Adipocyte (in vitro differentiated cells): ENCODE measurements at regions not wholly inside any gene's neighbourhood (a gene's known extent, or its start where the extent isn't known, plus 50 kb on each side); places are given as distances from the start of the nearest gene placed in this dataset.

Source experiments
- DNase-seq: peaks from one replicate; pipeline ENCODE4 v3.0.0-alpha.2; 2015; ENCODE audit warnings: low read depth
- H3K27me3 ChIP-seq: replicated peaks from 2 replicates; pipeline ENCODE4 v1.7.0; 2013; ENCODE audit warnings: mild to moderate bottlenecking, low read length, moderate library complexity; ENCODE audit not compliant: control insufficient read depth, insufficient read depth
- H3K36me3 ChIP-seq: 2 replicates; pipeline ENCODE4 v1.7.0; 2013; ENCODE audit warnings: low read length, mild to moderate bottlenecking, moderate library complexity; ENCODE audit not compliant: control insufficient read depth, insufficient read depth, severe bottlenecking
- H3K4me1 ChIP-seq: 2 replicates; pipeline ENCODE4 v1.7.0; 2013; ENCODE audit warnings: mild to moderate bottlenecking, low read length, moderate library complexity; ENCODE audit not compliant: control insufficient read depth, insufficient read depth
- H3K4me3 ChIP-seq: 2 replicates; pipeline ENCODE4 v1.7.0; 2013; ENCODE audit warnings: mild to moderate bottlenecking, low read length, moderate library complexity
- H3K9ac ChIP-seq: 2 replicates; pipeline ENCODE4 v1.7.0; 2013; ENCODE audit warnings: mild to moderate bottlenecking, low read length, moderate library complexity
- H3K9me3 ChIP-seq: 2 replicates; pipeline ENCODE4 v1.7.0; 2013; ENCODE audit warnings: mild to moderate bottlenecking, low read length, moderate library complexity; ENCODE audit not compliant: control insufficient read depth

DNA sequence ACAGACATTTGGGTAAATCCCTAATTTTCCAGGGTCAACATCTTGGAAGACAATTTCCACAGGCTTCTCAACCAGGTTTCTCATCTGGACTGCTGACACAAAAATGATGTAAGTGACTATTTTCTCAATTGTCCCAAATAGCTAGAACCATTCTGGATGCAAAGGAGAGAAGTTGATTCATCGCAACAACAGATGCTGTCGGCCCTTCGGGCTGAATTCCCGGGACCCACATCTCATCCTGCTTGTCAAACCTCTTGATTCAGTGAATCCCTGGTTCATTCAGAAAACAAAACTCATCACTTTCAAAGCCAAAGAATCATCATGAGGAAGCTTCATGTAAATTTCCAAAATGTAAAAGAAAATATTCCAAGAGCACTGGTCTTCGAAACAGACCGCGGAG is 251.8 kb downstream of the NPHP4 start:
- H3K9me3 ChIP-seq: no peaks in the 10 kb centered on the region
- no peaks in the 10 kb centered on the region for H3K36me3 ChIP-seq
- H3K4me3 ChIP-seq: no peak overlapping the region
- DNase-seq: no peak
- H3K27me3 ChIP-seq: peaks cover 25% of the 10 kb centered on the region
- H3K9ac ChIP-seq: no peak overlapping the region
- H3K4me1 ChIP-seq: no peaks in the 10 kb centered on the region

GRCh38 chr1:5739561-5740078 is 252.6 kb downstream of the NPHP4 start:
- Histone ChIP-seq H3K36me3 (no peaks in the 10 kb centered on the region), H3K4me3 (no peak overlapping the region), H3K9me3 (no peaks in the 10 kb centered on the region), H3K27me3 (peaks cover 17% of the 10 kb centered on the region), H3K9ac (no peak overlapping the region), H3K4me1 (no peaks in the 10 kb centered on the region)
- DNase-seq: no peak

GRCh38 chr1:5738911-5739462 is 253.2 kb downstream of the NPHP4 start:
- no peak for DNase-seq
- no peak overlapping the region for H3K9ac ChIP-seq
- H3K4me3 ChIP-seq: no peak overlapping the region
- H3K4me1 ChIP-seq: no peaks in the 10 kb centered on the region
- H3K27me3 ChIP-seq: peaks cover 13% of the 10 kb centered on the region
- H3K9me3 ChIP-seq: no peaks in the 10 kb centered on the region
- H3K36me3 ChIP-seq: no peaks in the 10 kb centered on the region

- H3K9me3 ChIP-seq: no peaks in the 10 kb centered on the region
- peaks cover 2% of the 10 kb centered on the region for H3K27me3 ChIP-seq
- H3K9ac ChIP-seq: no peak overlapping the region
- no peak for DNase-seq
- no peak overlapping the region for H3K4me3 ChIP-seq
- H3K4me1 ChIP-seq: no peaks in the 10 kb centered on the region
- no peaks in the 10 kb centered on the region for H3K36me3 ChIP-seq
Observed at GRCh38 chr1:5737081-5737480, 255.1 kb downstream of the NPHP4 start.

- Histone ChIP-seq H3K4me1 (no peaks in the 10 kb centered on the region), H3K9me3 (no peaks in the 10 kb centered on the region), H3K9ac (no peak overlapping the region), H3K36me3 (no peaks in the 10 kb centered on the region), H3K4me3 (no peak overlapping the region), H3K27me3 (peaks cover 2% of the 10 kb centered on the region)
- DNase-seq: no peak
Observed at GRCh38 chr1:5734996-5735395, 257.2 kb downstream of the NPHP4 start.

GRCh38 chr1:5734414-5734813 is 257.8 kb downstream of the NPHP4 start:
- Histone ChIP-seq H3K4me3 (no peak overlapping the region), H3K9me3 (no peaks in the 10 kb centered on the region), H3K9ac (no peak overlapping the region), H3K4me1 (no peaks in the 10 kb centered on the region), H3K36me3 (no peaks in the 10 kb centered on the region), H3K27me3 (no peaks in the 10 kb centered on the region)
- DNase-seq: no peak

DNA sequence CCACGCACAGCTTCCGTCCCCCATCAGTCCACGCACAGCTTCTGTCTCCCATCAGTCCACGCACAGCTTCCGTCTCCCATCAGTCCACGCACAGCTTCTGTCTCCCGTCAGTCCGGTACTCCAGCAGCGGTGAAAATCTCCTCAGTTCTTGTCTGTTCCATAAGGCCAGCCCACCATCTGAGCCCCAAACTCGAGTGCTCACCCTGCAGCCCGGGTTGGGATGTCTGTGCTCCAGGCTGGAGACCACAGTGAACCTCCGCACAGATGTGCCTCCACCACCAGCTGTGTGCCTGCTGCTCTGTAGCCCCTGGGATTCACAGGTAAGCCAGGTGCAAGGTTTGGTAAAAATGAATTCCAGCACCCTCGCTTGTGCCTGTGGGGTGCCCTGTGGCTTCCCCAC is 258.6 kb downstream of the NPHP4 start:
- no peak for DNase-seq
- H3K9ac ChIP-seq: no peak overlapping the region
- no peaks in the 10 kb centered on the region for H3K4me1 ChIP-seq
- H3K36me3 ChIP-seq: no peaks in the 10 kb centered on the region
- H3K27me3 ChIP-seq: no peaks in the 10 kb centered on the region
- H3K4me3 ChIP-seq: no peak overlapping the region
- no peaks in the 10 kb centered on the region for H3K9me3 ChIP-seq

DNA sequence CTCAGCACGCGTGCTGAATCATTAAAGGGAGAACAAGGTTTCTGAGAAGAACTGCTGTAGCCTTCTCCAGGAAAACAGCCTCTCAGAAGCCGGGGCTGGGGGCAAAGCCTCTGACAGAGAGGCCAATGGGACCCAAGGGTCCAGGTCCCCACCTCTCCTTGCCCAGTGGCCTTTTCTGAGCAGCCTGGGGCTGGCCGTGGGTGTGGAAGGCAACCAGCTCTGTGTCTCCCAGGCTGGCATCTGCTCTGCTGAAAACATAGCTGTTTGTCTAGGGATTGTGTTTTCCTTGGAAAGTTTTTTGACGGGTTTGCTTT is 261.2 kb downstream of the NPHP4 start:
- Histone ChIP-seq H3K36me3 (no peaks in the 10 kb centered on the region), H3K4me1 (no peaks in the 10 kb centered on the region), H3K27me3 (no peaks in the 10 kb centered on the region), H3K9me3 (no peaks in the 10 kb centered on the region), H3K9ac (no peak overlapping the region), H3K4me3 (no peak overlapping the region)
- no peak for DNase-seq

- no peaks in the 10 kb centered on the region for H3K36me3 ChIP-seq
Observed at GRCh38 chr1:5730272-5731109, 261.7 kb downstream of the NPHP4 start.

DNA sequence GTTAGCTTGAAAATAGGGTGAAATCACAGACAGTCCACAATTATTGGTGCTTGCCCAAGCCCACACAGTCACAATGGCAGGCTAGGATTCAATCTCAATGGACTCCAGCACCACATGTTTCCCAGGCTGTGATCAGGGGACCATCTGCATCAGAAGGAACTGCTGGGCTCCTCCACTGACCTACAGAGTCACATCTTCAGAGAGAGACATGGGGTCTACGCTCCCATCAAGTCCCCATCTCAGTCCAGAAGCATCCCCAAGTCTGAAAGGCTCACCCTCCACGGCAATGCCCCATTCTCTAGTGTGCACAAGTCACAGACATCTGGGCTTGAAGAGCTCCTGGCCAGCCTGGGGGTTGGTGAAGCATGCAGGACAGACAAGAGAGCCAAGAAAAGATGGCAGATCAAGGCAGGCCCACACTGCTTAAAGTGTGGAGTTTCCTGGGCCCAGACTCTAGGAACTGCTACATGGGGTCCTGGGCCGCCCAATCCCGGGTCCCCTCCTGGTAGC is 262.5 kb downstream of the NPHP4 start:
- Histone ChIP-seq H3K36me3 (no peaks in the 10 kb centered on the region), H3K9me3 (no peaks in the 10 kb centered on the region), H3K4me3 (no peak overlapping the region), H3K27me3 (peaks cover 4% of the 10 kb centered on the region), H3K4me1 (no peaks in the 10 kb centered on the region), H3K9ac (no peak overlapping the region)
- DNase-seq: no peak

More at GRCh38 chr1:5730272-5731109, 261.7 kb downstream of the NPHP4 start:
- Histone ChIP-seq H3K27me3 (peaks cover under 1% of the 10 kb centered on the region), H3K9ac (no peak overlapping the region), H3K4me1 (no peaks in the 10 kb centered on the region), H3K4me3 (no peak overlapping the region), H3K9me3 (no peaks in the 10 kb centered on the region)
- no peak for DNase-seq

GRCh38 chr1:5728663-5729355 is 263.4 kb downstream of the NPHP4 start:
- H3K9me3 ChIP-seq: no peaks in the 10 kb centered on the region
- H3K4me3 ChIP-seq: no peak overlapping the region
- no peaks in the 10 kb centered on the region for H3K4me1 ChIP-seq
- DNase-seq: no peak
- no peak overlapping the region for H3K9ac ChIP-seq
- no peaks in the 10 kb centered on the region for H3K36me3 ChIP-seq
- peaks cover 4% of the 10 kb centered on the region for H3K27me3 ChIP-seq
